Adrenal gland (tissue), 5 donors: ENCODE measurements at regions not wholly inside any gene's neighbourhood (a gene's known extent, or its start where the extent isn't known, plus 50 kb on each side); places are given as distances from the start of the nearest gene placed in this dataset.

Experiments
- CTCF ChIP-seq, 6 experiments: fragments of 450-650 bp in 4 of 6; fragments of 200-600 bp in 2 of 6; sonication (generic) in 1 of 6; IDR thresholded peaks; 1 replicate in 5 of 6; 2 replicates in 1 of 6; pipeline versions ENCODE4 v1.5.1 to v1.8.0; 2016 to 2021; ENCODE audit warnings: antibody characterized with exemption in 6 of 6, mild to moderate bottlenecking in 2 of 6, moderate library complexity in 1 of 6
- POLR2A ChIP-seq, 2 donors: fragments of 450-650 bp; IDR thresholded peaks; one replicate each; pipeline ENCODE4 v1.6.1; 2017; ENCODE audit warnings: antibody characterized with exemption in 2 of 2, mild to moderate bottlenecking in 2 of 2, moderate library complexity in 1 of 2
- donor health status: DM: no; HTN: no; CAD: no.

- no peak for TF ChIP-seq CTCF (IDR thresholded peaks at IDR 0.05)
- TF ChIP-seq POLR2A (IDR thresholded peaks at IDR 0.05) = no peak
Measured at GRCh38 chr15:25990220-25990619, 127.1 kb upstream of the ATP10A start.
